Ectodermal cell (in vitro differentiated cells): ENCODE measurements at regions not wholly inside any gene's neighbourhood (a gene's known extent, or its start where the extent isn't known, plus 50 kb on each side); places are given as distances from the start of the nearest gene placed in this dataset.

Experiments
- H3K27ac ChIP-seq: 2 replicates; pipeline ENCODE4 v1.7.0; 2013; ENCODE audit warnings: mild to moderate bottlenecking, low read depth, low read length; ENCODE audit not compliant: insufficient read depth, poor library complexity, severe bottlenecking
- H3K27me3 ChIP-seq: 2 replicates; pipeline ENCODE4 v1.7.0; 2013; ENCODE audit warnings: mild to moderate bottlenecking, low read length; ENCODE audit not compliant: insufficient read depth, control insufficient read depth, poor library complexity, severe bottlenecking
- H3K36me3 ChIP-seq: one replicate; pipeline ENCODE4 v1.7.0; 2013; ENCODE audit warnings: low read length; ENCODE audit not compliant: control insufficient read depth, insufficient read depth
- H3K4me1 ChIP-seq: one replicate; pipeline ENCODE4 v1.7.0; 2013; ENCODE audit warnings: low read length; ENCODE audit not compliant: control insufficient read depth, insufficient read depth
- H3K4me3 ChIP-seq: 2 replicates; pipeline ENCODE4 v1.7.0; 2013; ENCODE audit warnings: low read depth, low read length, control low read depth; ENCODE audit not compliant: insufficient read depth
- H3K9me3 ChIP-seq: 2 replicates; pipeline ENCODE4 v1.7.0; 2013; ENCODE audit warnings: mild to moderate bottlenecking, low read length, moderate library complexity; ENCODE audit not compliant: control insufficient read depth
- WGBS, 2 experiments: methylation state at CpG; one replicate each; pipeline ENCODE4 v1.1.7; 2013; ENCODE audit warnings: missing lambda C conversion rate in 2 of 2; 5-methylcytosine and 5-hydroxymethylcytosine counted together

GRCh38 chr6:10276106-10276505, 138.8 kb downstream of the TFAP2A start:
- Histone ChIP-seq H3K4me3 (no peak overlapping the region), H3K36me3 (no peaks in the 10 kb centered on the region), H3K9me3 (no peaks in the 10 kb centered on the region), H3K4me1 (no peaks in the 10 kb centered on the region), H3K27ac (no peak overlapping the region), H3K27me3 (no peaks in the 10 kb centered on the region)
- WGBS, 2 experiments, result 92 to 93% methylated on average over 2 of the region's 2 CpGs

- no peaks in the 10 kb centered on the region for H3K36me3 ChIP-seq
- 92 to 94% methylated on average over 2 of the region's 2 CpGs for WGBS, 2 experiments
- no peaks in the 10 kb centered on the region for H3K9me3 ChIP-seq
- H3K4me1 ChIP-seq, result peaks cover 22% of the 10 kb centered on the region
- no peak overlapping the region for H3K27ac ChIP-seq
- no peaks in the 10 kb centered on the region for H3K27me3 ChIP-seq
- H3K4me3 ChIP-seq, result no peak overlapping the region
These were observed 142.3 kb downstream of the TFAP2A start for GRCh38 chr6:10272591-10272990.

- Histone ChIP-seq H3K36me3 (no peaks in the 10 kb centered on the region), H3K9me3 (no peaks in the 10 kb centered on the region), H3K4me3 (no peak overlapping the region), H3K27me3 (no peaks in the 10 kb centered on the region), H3K27ac (no peak overlapping the region), H3K4me1 (peaks cover 22% of the 10 kb centered on the region)
- WGBS, 2 experiments, result 89 to 93% methylated on average over 1 of the region's 1 CpG
These were observed 142.9 kb downstream of the TFAP2A start for GRCh38 chr6:10271982-10272381.

- Histone ChIP-seq H3K4me3 (no peak overlapping the region), H3K27me3 (no peaks in the 10 kb centered on the region), H3K36me3 (no peaks in the 10 kb centered on the region), H3K27ac (no peak overlapping the region), H3K9me3 (no peaks in the 10 kb centered on the region), H3K4me1 (peaks cover 22% of the 10 kb centered on the region)
- 89 to 92% methylated on average over 6 of the region's 6 CpGs for WGBS, 2 experiments
These were observed 144.9 kb downstream of the TFAP2A start for GRCh38 chr6:10269814-10270472.

GRCh38 chr6:10268611-10269310, 146.1 kb downstream of the TFAP2A start:
- H3K9me3 ChIP-seq, result no peaks in the 10 kb centered on the region
- H3K4me3 ChIP-seq, result no peak overlapping the region
- no peaks in the 10 kb centered on the region for H3K27me3 ChIP-seq
- WGBS, 2 experiments, result 40 to 51% methylated on average over 11 to 14 of the region's 14 CpGs
- H3K36me3 ChIP-seq, result no peaks in the 10 kb centered on the region
- H3K27ac ChIP-seq, result peak overlapping the region; percentile 70
- H3K4me1 ChIP-seq, result peaks cover 22% of the 10 kb centered on the region

- Histone ChIP-seq H3K4me3 (no peak overlapping the region), H3K9me3 (no peaks in the 10 kb centered on the region), H3K4me1 (peaks cover 22% of the 10 kb centered on the region), H3K27ac (peak overlapping the region; percentile 70), H3K36me3 (no peaks in the 10 kb centered on the region), H3K27me3 (no peaks in the 10 kb centered on the region)
- 21 to 39% methylated on average over 3 to 4 of the region's 4 CpGs for WGBS, 2 experiments
These were observed 146.8 kb downstream of the TFAP2A start for GRCh38 chr6:10268111-10268510.

GRCh38 chr6:10266462-10266861, 148.4 kb downstream of the TFAP2A start:
- H3K9me3 ChIP-seq, result no peaks in the 10 kb centered on the region
- H3K4me3 ChIP-seq, result no peak overlapping the region
- H3K27ac ChIP-seq, result no peak overlapping the region
- no peaks in the 10 kb centered on the region for H3K36me3 ChIP-seq
- H3K4me1 ChIP-seq, result peaks cover 22% of the 10 kb centered on the region
- no peaks in the 10 kb centered on the region for H3K27me3 ChIP-seq
- 70 to 74% methylated on average over 4 of the region's 4 CpGs for WGBS, 2 experiments

GRCh38 chr6:10266061-10266460, 148.8 kb downstream of the TFAP2A start:
- no peak overlapping the region for H3K4me3 ChIP-seq
- peaks cover 22% of the 10 kb centered on the region for H3K4me1 ChIP-seq
- WGBS, 2 experiments, result 95 to 100% methylated on average over 2 of the region's 2 CpGs
- no peak overlapping the region for H3K27ac ChIP-seq
- no peaks in the 10 kb centered on the region for H3K9me3 ChIP-seq
- no peaks in the 10 kb centered on the region for H3K27me3 ChIP-seq
- no peaks in the 10 kb centered on the region for H3K36me3 ChIP-seq

GRCh38 chr6:10262505-10262904, 152.4 kb downstream of the TFAP2A start:
- Histone ChIP-seq H3K9me3 (no peaks in the 10 kb centered on the region), H3K4me1 (no peaks in the 10 kb centered on the region), H3K27me3 (no peaks in the 10 kb centered on the region), H3K27ac (no peak overlapping the region), H3K4me3 (no peak overlapping the region), H3K36me3 (no peaks in the 10 kb centered on the region)
- WGBS, 2 experiments, result 79 to 86% methylated on average over 2 of the region's 2 CpGs

GRCh38 chr6:10259671-10260070, 155.2 kb downstream of the TFAP2A start:
- Histone ChIP-seq H3K36me3 (no peaks in the 10 kb centered on the region), H3K9me3 (no peaks in the 10 kb centered on the region), H3K27me3 (no peaks in the 10 kb centered on the region), H3K4me3 (no peak overlapping the region), H3K4me1 (no peaks in the 10 kb centered on the region), H3K27ac (no peak overlapping the region)
- 88 to 91% methylated on average over 3 of the region's 3 CpGs for WGBS, 2 experiments
